ENCODE measurements at regions not wholly inside any gene's neighbourhood (a gene's known extent, or its start where the extent isn't known, plus 50 kb on each side); places are given as distances from the start of the nearest gene placed in this dataset.

DNA sequence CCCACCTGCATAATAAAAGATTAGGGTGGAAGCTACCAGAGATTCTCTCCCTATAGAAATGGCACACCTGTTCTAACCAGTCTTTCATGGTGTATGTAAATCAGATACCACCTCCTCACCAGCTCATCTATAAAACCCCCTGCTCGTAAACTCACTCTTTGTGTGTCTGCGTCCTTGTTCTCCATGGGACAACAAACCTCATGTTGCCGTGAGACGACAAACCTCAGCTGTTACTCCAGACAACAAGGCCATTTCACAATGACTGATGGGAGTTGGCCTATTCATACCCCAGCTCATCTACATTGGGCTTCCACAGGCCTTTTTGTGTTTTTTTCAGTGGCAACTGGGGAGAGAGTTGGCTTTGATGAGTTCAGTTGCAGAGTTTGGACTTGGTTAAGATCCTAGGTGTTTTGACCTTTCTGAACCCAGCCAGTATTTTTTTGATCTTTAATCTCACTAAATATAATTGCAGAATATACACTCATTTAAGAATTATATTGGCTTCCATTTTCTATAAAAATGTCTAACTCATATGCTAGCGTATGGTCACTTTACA, 96.6 kb upstream of the LRIG1 start:
- TF ChIP-seq POLR2A (IDR thresholded peaks at IDR 0.05; ENCODE audit: borderline replicate concordance, extremely low read depth, insufficient read depth, insufficient read length), result no peak
- TF ChIP-seq, protein P1, sequence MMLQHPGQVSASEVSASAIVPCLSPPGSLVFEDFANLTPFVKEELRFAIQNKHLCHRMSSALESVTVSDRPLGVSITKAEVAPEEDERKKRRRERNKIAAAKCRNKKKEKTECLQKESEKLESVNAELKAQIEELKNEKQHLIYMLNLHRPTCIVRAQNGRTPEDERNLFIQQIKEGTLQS (IDR thresholded peaks at IDR 0.05), result no peak
- no peak for TF ChIP-seq SRF (IDR thresholded peaks at IDR 0.05; ENCODE audit: low read depth)
- TF ChIP-seq, protein P2, sequence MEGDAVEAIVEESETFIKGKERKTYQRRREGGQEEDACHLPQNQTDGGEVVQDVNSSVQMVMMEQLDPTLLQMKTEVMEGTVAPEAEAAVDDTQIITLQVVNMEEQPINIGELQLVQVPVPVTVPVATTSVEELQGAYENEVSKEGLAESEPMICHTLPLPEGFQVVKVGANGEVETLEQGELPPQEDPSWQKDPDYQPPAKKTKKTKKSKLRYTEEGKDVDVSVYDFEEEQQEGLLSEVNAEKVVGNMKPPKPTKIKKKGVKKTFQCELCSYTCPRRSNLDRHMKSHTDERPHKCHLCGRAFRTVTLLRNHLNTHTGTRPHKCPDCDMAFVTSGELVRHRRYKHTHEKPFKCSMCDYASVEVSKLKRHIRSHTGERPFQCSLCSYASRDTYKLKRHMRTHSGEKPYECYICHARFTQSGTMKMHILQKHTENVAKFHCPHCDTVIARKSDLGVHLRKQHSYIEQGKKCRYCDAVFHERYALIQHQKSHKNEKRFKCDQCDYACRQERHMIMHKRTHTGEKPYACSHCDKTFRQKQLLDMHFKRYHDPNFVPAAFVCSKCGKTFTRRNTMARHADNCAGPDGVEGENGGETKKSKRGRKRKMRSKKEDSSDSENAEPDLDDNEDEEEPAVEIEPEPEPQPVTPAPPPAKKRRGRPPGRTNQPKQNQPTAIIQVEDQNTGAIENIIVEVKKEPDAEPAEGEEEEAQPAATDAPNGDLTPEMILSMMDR (IDR thresholded peaks at IDR 0.05 in 2 of 3, conservative IDR thresholded peaks at IDR 0.05 in 1 of 3; ENCODE audit: borderline replicate concordance in 1 of 3, insufficient read depth in 1 of 3, low read depth in 2 of 3, low read length in 2 of 3), result no peak
- no peak for TF ChIP-seq POLR2AphosphoS5 (IDR thresholded peaks at IDR 0.05; ENCODE audit: low read depth, low read length)

Data from HCT116 (cell line).